Activated CD4-positive, alpha-beta T cell treated with anti-CD3 and anti-CD28 coated beads, Interleukin-2, amount 50 U/mL, for 24 hours (primary cell): ENCODE measurements at regions not wholly inside any gene's neighbourhood (a gene's known extent, or its start where the extent isn't known, plus 50 kb on each side); places are given as distances from the start of the nearest gene placed in this dataset.
A peak's percentile ranks its signal among the peaks of the same experiment; 100 is the strongest.

Source experiments
- DNase-seq, 2 donors: peaks; one replicate each; pipeline ENCODE4 v3.0.0-alpha.2; 2020; ENCODE audit warnings: low read depth in 1 of 2, low spot score in 1 of 2

- DNase-seq = no peak
Measured at GRCh38 chr9:129333617-129334104, 155.6 kb upstream of the IER5L start.

DNA sequence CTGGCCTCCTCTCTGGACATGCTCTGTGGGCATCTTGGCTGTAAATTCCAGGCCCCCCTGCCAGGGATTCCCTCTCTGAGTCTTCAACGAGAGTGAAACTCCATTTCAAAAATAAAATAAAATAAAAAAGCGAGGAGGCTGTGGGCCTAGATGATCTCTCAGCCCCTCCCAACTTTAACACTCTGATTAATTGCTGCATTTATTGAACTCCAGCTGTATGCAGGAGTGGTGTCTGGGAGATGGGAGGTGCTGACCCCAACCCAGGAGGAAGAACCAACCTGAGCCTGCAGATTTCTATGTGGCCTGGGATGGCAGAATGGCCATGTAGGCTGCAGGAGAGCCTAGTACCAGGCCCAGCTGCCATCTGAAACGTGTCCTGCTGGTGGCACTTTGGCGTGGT is 154.5 kb upstream of the IER5L start:
- DNase-seq = no peak

DNA sequence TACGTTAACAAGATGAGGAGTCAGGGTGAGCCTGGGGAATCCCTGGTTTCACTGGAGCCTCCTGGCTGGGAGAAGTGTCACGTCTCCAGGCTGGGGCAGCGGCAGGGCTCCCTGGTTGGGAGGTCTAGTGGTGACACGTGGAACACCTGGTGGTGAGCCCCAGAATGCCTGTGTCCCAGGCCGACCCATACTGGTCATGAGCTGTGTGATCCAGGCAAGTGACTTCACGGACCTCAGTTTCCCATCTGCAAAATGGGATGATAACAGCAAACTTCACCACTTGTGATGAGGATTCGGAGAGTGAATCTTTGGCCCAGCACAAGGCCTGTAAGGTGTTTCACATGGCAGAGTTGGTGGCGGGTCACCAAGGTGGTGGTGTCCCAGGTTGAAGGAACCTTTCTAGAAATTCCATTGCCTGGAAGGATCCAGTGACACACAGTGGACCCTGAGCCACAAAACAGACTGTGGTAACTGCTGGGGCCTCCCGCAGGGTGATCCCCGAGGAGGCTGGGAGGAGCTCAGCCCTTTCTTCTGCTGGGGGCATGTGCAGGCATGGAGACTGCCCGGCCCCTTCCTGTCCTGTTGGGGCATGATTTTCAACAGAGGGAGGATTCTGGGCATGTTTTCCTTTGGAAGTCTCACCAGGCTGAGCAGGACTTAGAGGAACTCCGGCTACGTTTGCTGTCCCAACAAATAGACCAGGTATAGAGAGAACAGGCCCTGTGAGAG is 153.9 kb upstream of the IER5L start:
- no peak for DNase-seq

- no peak for DNase-seq
Measured at GRCh38 chr9:129331493-129331765, 153.4 kb upstream of the IER5L start.

DNA sequence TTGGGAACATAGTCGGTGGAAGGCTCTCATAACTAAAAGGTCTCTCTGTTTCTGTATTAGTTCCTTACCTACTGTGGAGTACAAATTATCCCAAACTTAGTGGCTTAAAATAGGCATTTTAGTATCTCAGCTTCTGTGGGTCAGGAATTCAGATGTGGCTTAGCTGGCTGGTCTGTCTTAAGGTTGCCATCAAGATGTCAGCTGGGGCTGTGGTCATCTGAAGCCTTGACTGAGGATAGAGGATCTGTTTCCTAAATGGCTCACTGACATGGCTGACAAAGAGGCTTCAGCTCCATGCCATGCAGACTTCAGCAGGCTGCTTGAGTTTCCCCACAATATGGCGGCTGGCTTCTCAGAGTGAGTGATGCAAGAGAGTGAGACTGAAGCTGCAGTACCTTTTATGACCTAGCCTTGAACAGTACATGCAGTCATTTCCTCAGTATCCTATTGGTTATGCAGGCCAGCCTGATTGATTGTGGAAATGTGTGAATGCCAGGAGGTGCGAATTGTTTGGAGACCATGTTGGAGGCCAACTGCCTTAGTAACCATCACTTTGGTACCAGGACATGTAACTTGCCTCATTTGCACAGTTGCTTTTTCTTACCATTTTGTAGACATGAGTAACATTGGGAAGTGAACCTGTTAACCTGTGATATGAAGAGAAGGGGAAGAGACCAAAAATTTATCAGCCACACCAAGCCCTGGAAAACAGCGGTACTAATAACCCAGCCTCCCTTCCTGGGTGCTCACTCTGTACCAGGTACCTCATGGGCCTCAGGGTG is 152.8 kb upstream of the IER5L start:
- DNase-seq = no peak

DNA sequence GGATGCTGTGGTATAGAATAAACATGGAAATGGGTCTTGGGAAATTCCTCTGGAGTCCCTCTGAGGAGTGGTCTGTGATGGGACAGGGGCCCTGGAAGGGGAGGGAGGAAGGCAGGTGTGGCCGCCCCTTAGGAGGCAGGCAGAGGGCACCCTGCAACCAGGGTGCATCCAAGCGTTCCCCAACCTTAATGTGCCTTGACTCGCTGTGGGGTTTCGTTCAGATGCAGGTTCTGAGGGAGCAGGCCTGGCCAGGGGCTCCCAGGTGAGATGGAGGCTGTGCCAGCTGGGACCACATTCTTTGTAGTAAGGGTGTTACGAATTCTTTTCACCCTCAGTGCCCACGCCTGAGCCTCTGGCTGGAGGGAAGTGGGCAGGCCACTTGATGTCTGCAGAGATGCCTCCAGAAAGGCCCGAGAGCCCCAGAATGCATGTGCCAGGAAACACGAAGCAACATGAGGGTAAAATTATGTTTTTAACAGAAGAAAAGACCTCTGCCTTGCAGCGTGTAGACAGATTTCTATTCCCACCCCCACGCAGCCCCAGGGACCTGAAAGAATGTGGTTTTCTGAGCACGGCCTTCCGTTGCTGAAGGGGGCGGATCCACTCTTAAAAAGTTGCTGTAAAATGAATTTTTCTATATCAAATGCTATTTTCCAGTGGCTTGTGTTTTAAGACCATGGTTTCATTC is 150.4 kb upstream of the IER5L start:
- DNase-seq = no peak

DNA sequence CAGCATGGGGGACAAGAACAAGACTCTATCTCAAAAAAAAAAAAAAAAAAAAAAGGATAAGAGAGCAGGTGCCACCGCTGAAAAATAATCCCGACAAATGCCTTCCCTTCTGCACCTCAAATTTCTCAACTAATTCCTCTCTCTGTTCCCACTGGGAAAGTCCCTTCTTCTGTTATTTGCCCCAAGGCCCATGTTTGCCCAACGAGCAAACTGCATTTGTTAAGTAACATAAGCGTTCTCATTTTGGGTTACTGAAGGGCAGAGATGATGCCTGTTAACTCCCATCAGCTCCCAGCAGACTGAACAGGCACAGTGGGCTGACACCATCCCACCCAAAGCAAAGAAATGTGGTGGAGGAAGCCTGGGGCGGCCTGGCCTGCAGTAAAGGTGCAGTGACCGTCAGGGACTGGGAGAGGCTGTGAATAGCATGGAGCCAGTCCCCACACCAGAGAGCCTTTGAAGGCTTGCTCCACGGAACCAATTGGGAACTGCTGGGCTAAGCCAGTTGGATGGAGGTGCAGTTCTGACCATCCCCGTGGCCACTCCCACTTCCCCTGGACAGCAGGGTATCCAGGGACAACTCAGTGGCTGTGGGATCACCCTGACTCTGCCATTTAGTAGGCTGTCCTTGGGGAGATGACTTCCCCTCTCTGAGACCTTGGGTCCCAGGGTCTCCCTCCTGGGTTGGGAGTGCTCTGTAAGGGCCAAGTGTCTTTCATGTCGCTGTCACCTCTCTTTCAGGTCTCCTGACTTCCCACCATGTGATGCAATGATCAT is 149.7 kb upstream of the IER5L start:
- DNase-seq = no peak

GRCh38 chr9:129326061-129327005 is 148.3 kb upstream of the IER5L start:
- no peak for DNase-seq

- no peak for DNase-seq
Measured at GRCh38 chr9:129324808-129325502, 146.9 kb upstream of the IER5L start.

DNA sequence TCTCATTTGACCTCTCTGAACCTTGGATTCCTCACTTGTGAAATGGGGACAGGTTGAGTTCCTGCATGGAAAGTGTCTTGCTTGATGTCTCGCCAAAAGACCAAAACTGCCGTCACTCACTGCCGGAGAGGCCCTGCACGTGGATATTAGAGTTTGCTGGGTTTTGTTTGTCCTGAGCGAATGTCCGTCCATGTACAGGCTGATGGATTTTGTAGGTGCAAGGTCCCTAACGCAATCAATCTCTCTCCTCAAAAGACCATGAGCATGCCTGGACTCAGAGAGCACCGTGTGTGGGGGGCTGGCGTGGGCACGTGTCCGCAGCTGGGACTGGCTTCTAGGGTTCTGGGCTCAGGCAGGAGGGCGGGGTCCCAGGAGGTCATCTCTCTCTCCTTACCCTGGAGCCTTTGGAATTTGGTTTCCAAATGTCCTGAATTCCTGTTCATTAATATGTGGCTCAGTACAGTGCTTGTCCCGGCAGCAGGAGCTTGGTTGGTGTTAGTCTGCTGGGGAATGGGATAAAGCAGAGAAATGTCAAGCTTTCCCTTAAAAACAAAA is 146.0 kb upstream of the IER5L start:
- no peak for DNase-seq

GRCh38 chr9:129323376-129323998 is 145.4 kb upstream of the IER5L start:
- no peak for DNase-seq

DNA sequence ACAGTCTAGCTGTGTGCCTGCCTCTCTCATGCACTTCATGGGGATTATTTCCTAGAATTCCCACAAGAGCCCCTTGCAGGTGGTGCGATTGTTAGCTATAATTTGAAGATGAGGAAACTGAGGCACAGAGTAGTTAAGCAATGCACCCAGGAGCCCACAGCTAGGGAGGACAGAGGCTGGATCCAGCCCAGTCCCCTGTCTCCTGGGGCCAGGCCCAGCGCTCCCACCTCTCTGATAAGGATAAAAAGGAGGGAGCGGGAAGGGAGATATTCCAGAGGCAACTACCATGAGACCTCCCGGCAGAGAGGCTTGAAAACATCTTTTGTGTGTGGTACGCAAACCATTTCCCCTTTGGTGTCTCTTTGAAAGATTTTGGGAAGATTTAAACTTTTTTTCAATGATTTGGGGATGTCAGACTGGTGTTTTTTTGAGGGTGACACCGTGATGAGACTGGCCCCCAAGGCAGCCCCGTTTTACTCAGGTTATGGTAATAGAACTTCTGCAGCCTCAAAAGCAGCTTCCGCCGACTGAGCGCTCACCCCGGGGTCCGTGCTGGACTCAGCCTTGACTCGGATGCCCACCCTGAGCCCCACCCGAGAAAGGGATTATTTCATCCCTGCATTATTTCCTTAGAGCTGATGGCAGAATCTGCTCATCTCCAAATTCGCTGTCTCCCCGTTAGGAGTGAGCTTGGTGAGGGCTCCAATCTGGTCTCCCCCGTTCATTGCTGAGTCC is 144.7 kb upstream of the IER5L start:
- DNase-seq = no peak

DNA sequence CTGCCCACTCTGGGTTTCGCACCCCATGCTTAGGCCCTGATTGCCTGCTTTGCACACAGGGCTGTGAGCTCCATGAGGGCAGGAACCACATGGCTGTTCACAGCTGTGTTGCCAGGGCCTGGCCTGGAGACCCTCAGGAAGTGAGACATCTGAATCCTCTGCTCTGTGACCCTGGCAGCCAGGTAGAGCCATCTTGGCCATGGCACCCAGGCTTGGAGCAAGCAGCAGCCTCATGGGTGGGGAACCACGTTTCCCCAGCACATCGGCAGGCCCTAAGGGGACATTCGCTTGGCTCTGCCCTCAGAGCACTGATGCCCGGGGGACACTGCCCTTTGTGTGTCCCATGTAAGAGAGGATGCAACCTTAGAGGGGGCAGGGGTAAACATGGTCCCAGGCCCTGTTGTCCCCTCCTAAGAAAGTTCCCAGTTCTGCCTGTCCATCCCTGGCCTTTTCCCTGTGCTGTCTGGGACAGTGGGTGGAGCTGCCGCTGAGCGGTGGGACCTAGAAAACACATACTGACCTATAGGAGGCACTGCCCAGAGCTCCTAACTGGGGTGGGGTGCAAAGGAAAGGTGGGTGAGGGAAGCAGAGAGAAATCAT is 144.1 kb upstream of the IER5L start:
- no peak for DNase-seq

- no peak for DNase-seq
Measured at GRCh38 chr9:129321286-129322021, 143.4 kb upstream of the IER5L start.

DNA sequence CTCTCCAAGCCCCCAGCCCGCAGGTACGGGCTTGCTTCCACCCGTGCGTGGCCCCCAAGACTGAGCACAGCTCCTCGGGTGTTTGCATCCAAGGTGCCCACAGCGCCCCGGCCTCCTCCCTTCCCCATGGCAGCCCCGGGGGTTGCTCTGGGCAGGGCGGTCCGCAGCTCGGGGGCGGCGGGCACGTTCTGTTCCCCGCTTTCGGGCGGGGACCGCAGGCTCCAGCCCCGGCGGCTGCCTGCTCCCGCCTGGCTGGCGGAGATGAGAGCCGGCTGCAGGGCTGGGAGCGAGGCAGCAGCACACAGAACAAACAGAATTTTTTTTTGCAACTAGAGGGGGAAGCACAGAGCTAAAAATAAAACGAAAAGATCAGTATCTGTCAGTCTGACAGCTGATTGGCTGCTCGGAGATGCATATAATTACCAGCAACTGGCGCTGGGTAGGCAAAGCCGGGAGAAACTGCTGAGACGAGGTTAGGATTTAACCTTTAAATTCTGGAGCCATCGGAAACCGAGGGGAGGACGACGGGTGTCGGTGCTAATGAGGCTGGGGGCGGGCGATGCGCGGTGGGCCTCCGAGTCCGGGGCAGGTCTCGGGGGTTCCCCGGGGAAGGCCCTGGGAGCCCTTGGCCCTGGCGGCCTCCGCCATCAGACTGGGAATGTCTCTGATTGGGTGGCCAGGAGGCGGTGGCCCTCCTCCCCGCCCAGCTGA is 142.7 kb upstream of the IER5L start:
- peak; percentile 18 to 38 for DNase-seq

DNA sequence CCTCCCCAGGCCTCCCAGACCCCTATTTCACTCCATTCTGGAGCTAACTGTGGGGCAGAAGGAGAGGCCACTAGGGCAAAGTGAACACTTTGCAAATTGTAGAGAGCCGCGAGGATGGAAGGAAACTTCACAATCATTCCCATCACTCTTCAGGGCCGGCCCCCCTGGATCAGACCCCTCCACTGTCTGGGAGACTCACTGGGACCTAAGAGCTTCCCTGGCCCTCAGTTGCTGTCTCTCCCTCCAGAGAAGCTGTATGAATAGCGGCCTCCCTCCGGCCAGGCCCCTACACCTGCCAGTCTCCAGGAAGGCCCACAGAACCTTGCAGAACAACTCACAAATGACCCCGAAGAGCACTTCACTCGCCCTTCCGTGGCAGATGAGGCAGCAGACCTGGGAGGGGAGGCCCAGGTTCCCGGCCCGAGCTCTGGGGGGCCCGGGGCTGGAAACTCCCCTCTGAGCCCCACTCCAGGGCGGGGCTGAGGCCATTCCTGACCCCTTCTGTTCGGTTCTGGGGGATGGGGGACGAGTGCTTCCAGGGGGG is 141.9 kb upstream of the IER5L start:
- DNase-seq = no peak
